NCI-H2196 treated with DMSO at 0.1 percent for 48 hours (cell line): ENCODE measurements at regions not wholly inside any gene's neighbourhood (a gene's known extent, or its start where the extent isn't known, plus 50 kb on each side); places are given as distances from the start of the nearest gene placed in this dataset.
"Not testable (repeated sequence)": the region's sequence is repeated elsewhere in the genome, so short reads cannot be mapped to it uniquely, and the experiment has no call there.

ENCODE experiments used
- DNase-seq: peaks from one replicate; lab custom pipeline; 2025; ENCODE audit not compliant: unreplicated experiment; lab: John Stamatoyannopoulos, UW

DNA sequence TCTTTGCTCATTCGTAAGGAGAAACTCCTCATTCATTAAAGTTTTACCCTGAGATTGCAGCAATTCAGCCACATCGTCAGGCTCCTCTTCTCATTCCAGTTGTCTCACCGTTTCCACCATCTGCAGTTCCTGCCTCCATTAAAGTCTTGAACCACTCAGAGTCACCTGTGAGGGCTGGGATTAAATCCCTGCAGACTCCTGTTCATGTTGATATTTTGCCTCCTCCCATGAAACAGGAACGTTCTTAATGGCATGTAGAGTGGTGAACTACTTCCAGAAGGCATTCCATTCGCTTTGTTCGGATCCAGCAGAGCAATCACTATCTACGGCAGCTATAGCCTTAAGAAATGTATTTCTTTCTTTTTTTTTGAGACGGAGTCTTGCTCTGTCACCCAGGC lies 96.5 kb upstream of the FAM20C start:
- no peak for DNase-seq

DNA sequence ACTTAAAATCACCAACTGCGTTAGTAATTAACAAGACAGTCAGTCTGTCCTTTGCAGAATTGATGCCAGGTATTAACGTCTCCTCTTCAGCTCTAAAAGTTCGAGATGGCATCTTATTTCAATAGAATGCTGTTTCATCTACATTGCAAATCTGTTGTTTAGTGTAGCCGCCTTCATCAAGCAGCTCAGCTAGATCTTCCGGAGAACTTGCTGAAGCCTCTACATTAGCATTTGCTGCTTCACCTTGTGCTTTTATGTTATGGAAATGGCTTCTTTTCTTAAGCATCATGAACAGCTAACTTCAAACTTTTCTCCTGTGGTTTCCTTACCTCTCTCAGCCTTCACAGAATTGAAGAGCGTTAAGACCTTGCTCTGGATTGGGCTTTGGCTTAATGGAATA lies 95.5 kb upstream of the FAM20C start:
- no peak for DNase-seq

DNA sequence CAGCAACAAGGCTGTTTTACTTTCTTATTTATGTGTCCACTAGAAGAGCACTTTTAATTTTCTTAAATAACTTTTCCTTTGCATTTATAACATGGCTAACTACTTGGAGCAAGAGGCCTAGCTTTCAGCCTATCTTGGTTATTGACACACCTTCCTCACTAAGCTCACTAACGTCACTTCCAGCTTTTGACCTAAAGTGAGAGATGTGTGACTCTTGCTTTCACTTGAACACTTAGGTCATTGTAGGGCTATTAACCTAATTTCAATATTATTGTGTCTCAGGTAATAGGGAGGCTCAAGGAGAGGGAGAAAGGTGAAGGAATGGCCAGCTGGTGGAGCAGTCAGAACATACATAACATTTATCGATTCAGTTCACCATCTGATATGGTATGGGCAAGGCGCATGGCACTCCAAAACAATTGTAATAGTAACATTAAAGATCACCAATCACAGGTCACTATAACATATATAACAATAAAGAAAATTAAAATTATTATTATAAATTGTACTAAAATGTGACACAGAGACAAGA lies 95.0 kb upstream of the FAM20C start:
- no peak for DNase-seq

DNA sequence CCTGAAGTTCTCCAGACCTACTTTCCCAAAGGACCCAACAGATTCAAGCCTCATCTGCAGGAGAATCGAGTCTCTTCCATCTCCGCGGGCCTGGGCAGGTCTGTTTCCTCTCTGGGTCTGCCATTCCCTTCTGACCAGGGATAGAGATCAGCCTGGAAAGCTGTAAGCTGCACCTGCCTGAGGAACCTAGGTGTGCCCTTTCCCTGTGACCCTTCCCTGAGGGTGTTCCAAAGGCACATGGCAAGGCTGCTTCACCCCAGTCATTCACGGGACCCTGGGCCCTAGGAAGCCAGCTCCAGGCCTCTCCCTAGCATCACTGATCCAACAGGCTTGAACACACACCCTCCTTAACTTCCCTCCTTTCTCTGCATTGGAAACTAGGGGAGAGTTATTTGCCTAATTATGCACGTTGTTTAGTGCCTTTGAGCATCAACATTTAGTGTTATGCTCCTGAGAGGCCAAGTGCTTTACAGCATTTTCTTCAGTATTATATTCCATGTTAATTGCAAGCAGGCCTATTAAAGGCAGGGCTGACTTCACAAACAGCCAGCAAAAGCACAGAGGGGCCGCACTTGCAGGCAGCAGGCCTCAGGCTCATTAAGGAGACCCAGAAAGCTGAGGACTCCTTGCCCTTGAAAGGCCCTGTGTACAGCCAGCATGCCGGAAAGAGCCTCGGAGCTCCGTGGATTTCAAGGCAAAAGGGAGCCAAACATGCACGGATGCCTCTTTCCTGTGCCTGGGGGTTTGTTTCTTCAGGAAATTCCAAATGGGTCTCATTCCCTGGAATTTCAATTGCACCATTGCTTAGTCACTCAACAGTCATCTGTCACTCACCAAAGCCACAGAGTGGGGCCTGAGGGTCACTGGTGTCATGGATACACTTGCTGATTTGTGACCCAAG lies 91.0 kb upstream of the FAM20C start:
- no peak for DNase-seq

DNA sequence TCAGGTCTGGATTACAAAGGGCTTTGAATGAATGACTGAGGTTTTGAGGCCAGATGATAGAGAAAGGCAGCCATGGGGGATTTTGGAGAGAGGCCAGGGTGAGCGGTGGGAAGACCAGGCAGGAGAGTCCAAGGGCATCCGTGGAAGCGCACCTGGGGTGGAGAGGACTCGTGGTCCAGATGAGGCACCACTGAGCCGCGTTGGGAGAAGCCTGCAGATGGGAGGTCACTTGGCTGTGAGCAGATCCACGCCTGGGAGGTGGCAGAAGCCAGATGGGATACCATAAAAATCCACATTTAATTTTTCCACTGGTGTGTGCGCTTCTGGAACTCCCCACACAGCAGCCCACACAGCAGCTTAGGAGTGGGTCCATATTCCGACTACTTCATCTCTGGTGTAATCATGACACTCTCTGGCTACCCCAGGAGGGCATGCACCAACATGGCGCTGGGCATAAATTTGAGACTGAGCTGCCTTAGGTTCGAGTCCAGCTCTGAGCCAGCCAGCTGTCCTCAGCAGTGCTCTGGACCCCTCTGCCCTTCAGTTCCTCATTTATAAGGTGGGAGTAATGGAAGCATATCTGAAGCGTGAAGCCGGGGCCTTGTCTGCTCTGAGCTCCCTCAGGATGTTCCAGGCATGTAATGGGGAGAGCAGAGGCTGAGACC lies 90.2 kb upstream of the FAM20C start:
- no peak for DNase-seq

DNA sequence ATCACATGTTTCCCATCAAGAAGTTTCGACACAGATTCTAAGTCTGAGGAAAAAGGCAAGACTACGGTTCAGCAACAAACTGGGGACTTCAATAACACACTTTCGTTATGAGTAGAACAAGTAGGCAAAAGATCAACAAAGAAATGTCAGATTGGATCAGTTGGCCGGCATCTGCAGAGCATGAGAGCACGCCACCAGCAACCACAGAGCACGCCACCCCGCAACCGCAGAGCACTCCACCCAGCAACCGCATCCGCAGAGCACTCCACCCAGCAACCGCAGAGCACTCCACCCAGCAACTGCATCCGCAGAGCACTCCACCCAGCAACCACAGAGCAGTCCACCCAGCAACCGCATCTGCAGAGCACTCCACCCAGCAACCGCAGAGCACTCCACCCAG lies 89.7 kb upstream of the FAM20C start:
- no peak for DNase-seq

DNA sequence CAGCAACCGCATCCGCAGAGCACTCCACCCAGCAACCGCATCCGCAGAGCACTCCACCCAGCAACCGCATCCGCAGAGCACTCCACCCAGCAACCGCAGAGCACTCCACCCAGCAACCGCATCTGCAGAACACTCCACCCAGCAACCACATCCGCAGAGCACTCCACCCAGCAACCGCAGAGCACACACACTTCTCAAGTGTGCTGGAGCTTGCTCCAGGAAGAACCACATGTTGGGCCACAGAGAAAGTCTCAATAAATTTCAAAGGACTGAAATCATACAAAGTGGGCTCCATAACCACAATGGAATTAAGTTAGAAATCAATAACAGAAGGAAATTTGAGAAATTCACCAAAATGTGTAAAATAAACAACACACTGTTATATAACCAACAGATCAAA lies 88.4 kb upstream of the FAM20C start:
- DNase-seq = not testable (repeated sequence)

DNA sequence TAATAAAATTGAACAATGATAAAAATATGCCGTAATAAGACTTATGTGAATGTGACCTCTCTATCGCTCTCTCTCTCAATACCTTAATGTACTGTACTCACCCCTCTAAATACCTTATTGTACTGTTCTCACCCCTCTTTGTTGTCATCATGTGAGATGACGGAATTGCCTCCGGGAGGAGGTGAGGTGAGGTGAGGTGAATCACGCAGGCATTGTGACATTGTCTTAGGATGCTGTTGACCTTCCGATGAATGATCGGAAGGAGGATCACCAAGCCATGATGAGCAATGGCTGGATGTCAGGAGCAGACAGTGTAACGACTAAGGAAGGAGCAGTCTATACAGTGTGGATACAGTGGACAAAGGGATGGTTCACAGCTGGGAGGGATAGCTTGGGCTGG lies 87.4 kb upstream of the FAM20C start:
- no peak for DNase-seq

DNA sequence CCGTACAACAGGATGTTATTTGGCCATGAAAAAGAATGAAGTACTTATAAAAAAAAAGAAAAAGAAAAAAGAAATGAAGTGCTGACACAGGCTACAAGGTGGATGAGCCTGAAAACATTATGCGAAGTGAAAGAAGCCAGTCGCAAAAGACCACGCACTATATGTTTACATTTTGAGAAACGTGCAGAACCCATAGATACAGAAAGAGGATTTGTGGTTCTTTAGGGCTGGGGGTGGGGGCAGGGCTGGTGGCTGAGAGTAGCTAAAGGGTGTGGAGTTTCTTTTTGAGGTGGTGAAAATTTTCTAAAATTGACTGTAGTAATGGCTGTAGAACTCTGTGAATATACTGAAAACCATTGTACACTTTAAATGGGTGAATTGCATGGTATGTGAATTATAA lies 86.0 kb upstream of the FAM20C start:
- no peak for DNase-seq

DNA sequence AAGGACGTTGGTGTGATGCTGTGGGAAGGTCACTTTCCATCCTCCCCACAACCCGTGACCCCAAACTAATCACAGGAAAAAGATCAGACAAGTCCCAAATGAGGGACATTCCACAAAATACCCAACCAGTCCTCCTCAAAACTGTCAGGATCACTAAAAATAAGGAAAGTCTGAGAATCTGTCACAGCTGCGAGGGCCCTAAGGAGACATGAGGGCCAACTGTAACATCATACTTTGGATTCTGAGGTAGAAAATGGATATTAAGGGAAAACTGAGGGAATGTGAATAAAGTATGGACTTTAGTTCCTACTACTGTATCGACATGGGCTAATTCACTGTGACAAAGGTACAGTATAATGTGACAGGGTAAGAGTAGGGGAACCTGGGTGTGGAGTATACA lies 85.1 kb upstream of the FAM20C start:
- no peak for DNase-seq

DNA sequence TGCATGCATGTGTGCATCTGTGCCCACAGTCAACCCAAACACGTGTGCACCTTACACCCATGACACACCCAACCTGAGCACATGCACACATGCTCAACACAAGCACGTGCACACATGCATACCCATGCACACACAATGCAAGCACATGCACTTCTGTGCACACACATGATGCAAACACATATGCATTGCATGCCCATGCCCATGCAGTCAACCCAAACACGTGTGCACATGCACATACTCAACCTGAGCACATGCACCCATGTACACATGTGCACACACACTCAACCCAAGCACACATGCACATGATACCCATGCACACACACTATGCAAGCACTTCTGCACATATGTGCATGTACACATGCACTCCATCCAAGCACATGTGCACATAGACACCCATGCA lies 84.5 kb upstream of the FAM20C start:
- DNase-seq = no peak

DNA sequence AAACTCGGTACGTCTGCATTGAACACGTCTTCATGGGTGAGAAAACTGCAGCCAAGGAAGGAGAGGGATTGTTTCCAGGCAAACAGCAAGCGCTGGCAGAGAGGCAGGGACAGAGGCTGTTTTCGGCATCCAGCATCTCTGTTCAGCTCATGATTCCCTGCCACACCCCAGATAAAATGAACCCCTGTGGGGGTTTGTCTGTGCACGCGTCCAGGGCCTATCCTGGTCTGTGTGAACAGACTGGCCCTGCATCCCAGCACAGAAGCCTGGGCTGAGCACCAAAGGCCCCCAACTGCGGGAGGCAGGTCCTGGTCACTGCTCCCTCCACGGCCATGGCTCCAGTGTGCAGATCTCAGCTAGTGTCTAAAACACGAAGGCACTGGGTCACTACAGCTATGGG lies 83.3 kb upstream of the FAM20C start:
- no peak for DNase-seq

DNA sequence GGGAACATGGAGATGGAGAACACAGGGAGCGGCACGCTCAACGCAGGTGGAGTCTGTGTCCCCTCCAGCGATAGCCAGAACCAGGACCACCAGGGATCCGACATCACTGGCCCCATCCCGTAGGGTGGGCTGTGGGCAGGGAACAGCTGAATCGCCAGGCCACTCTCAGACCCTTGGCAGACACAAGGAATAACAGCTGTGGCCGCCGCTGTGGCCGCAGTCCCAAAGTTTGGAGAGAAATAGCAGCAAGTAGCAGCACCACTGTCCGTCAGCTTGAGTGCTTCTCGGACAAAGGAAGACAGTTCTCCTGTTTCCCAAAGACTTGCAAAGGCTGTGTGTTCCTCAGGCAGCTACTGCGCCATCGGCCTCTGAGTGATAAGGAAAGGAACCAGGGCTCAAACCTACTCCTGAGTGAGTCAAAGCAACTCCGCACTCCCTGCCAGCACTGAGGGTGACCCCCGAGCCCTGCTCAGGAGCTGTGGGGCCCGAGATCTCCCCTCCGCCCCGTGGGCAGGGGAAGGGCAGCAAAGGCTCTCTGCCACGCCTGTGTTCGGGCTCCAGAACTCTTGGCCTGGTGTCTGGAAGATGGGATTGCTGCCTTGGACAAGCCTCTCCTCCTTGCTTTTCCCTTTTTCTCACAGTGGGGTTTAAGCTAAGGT lies 82.3 kb upstream of the FAM20C start:
- DNase-seq = no peak

DNA sequence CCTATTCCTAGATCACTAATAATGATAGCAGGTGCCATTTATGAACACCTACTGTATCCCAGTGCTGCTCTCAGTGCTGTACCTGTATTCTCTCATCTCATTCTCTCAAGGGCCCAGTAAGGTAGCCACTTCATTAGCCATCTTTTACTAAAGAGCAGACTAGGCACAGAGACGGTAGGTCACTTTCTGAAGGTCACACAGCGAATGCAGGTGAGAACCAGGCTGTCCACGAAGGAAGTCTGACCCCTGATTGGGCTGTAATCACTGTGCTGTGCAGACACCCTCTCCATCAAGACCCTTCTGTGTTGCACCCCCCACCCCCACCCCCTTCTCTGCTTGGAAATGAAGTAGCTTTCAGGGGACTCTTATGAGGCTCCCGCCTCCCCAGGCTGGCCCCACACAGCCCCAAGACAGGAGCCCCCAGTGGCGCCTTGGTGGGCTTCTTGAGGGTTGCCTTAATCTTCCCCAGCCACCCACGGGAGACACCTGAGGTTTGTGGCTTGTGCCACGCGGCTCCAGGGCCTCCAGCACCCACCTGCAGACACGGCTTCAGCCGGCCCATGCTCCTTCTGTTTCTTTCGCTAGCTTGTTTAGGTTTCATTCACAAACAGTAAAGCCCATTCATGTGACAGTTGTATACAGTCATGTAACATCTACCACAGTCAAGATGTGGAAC lies 81.7 kb upstream of the FAM20C start:
- no peak for DNase-seq

DNA sequence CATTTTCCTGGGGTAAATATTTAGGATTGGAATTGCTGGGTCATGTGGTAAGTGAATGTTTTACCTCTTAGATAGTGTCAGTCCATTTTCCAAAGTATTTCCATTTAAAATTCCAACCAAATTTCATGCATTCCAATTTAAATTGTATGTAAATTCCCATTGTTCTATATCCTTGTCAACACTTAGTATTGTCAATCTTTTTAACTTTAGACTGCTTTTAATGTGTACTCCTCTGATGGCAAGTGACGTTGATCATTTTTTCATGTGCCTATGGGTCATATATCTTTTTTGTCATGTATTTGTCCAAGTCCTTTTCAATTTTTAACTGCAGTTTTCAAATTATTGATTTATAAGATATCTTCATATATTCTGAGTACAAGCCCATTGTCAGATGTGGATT lies 80.8 kb upstream of the FAM20C start:
- DNase-seq = no peak

DNA sequence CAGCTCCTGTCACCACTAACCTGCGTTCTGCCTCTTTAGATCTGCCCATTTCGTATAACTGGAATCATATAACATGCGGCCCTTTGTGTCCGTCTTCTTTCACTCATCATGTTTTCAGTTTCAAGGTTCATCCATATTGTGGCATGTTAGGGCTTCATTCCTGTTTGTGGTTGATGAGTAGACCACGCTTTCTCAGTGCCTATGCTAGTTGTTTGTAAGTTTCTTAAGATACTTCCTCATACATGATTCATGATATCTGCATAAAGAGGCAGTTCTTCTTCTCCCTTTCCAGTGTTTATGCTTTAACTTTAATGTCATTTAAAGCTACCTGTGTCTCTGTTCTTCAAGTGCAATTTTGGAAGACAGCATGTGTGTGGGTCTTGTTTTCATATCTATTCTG lies 79.5 kb upstream of the FAM20C start:
- no peak for DNase-seq

DNA sequence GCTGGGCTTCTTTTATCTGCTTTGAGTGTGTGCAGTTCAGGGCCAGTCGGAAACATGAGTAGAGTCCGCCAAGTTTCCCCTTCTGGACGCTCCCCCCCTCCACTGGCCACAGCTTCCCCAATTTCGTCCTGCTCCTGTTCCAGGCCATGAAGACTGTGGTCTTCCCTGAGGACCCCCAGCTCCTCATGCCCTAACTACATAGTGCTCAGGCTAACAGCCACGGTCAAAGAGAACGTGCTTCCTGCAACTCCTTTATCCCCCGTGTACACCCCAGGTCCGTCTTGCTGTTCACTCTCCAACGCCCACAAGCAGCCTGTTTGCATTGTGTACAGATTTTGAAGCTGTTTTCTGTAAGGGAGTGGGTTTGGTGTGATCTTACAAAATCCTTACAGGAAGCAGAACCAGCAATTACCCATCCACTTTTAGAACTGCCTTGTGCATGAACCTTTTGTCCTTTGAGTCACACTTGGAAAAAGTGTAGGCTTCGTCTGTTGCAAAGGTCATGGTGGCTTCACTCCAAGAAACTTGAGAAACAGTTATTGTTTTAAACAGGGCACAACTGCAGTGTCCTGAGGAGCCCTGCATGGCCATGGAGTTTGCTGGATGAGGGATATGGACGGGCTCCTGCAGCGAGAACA lies 77.0 kb upstream of the FAM20C start:
- no peak for DNase-seq

DNA sequence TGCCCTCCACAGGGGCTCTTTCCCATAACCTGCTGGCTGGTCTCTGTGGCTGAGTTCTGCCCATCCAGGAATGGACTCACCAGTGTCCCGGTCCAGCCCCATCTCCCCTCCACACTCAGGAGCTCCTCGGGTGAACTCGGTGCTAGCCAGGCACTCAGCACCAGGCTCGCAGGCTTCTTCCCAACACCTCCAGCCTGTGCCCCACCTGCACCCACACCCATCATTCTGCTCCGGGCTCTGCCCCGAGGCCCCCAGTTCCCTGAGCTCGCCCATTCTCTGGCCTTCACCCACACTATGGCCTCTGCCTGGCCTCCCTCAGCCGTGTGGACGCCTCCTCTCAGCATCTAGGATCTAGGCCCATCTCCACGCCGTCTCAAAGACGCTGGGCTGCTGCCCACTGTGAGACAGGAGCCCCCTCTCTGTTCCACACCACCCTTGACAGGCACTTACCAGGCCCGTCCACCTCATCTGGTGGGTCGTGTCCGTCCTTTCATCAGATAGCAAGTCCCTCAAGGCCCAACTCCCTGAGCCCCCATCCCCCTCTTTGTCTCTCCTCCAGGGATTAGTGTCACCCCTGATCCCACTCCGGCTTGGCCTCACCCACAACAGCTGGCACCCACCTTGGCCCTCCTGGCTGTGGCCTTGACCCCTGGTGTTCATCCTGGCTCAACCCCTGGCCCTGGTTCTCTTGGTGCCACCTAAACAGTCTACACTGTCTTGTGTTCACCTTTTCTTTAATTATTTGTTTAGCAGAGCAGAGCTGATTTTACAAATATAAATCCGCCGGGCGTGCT lies 76.0 kb upstream of the FAM20C start:
- DNase-seq = no peak

DNA sequence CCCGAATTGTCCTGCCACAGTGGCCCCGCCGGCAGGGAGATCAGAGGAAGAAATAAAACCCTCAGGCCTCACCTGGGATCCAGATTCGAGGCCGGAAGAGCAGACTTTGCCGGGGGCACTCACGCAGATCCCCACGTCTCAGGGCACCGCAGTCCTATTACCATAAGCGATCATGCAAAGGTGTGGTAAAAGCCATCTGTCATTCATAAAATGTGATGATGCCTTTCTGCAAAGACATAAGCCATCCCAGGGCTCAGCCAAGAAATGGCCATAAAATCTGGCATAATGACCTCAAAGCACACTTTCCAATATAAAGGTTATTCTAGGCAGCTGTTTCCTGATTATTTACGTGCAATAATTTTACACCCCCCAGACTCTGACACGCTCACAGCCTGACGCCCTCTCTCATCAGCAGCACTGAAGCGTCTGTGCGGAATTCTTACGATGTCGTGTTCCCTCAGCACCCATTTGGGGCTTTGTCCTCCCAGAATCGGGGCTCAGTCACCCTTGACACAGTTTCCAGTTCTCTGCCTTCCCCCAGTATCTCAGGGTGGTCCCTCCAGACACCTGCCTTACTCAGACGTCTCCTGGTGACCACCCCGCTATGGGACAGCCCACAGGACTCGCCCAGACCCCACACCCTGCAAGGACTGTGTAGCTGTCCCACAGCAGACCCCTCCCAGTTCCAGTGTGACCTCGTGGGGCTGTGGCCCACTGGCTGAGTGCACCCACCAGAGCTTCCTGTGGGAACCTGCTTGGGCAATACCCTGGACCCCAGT lies 74.3 kb upstream of the FAM20C start:
- no peak for DNase-seq
